Activated CD4-positive, CD25-positive, alpha-beta regulatory T cell treated with anti-CD3 and anti-CD28 coated beads, Interleukin-2, amount 50 U/mL, for 24 hours (primary cell): ENCODE measurements at regions not wholly inside any gene's neighbourhood (a gene's known extent, or its start where the extent isn't known, plus 50 kb on each side); places are given as distances from the start of the nearest gene placed in this dataset.
"Not testable (repeated sequence)": the region's sequence is repeated elsewhere in the genome, so short reads cannot be mapped to it uniquely, and the experiment has no call there.

ENCODE experiments used
- ATAC-seq, 2 donors: fragments of 150-1000 bp; cut with Tn5 transposase; one replicate each; pipeline ENCODE4 v1.10.0; 2021; ENCODE audit warnings: mild to moderate bottlenecking in 1 of 2, moderate library complexity in 1 of 2

GRCh38 chr12:88870000-88870737 lies 289.9 kb upstream of the KITLG start:
- ATAC-seq: no peak

GRCh38 chr12:88868050-88868449 lies 287.8 kb upstream of the KITLG start:
- ATAC-seq: no peak

- no peak for ATAC-seq
Measured at GRCh38 chr12:88867510-88867909, 287.2 kb upstream of the KITLG start.

DNA sequence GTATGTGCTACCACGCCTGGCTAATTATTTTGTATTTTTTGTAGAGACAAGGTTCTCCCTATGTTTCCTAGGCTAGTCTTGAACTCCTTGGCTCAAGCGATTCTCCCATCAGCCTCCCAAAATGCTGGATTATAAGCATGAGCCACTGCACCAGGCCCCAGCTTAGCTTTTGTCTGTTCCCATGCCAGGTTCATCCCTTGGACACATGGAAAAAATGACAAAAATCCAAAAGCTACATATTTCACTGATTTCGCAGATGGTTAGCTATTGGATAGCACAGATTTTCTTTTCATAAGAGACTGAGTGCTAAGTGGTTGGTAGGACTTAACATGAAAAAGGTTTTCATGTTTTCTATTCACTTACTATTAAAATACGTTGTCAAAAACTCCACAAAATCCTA lies 286.6 kb upstream of the KITLG start:
- ATAC-seq: no peak

- no peak for ATAC-seq
Measured at GRCh38 chr12:88865537-88865936, 285.3 kb upstream of the KITLG start.

GRCh38 chr12:88860851-88861250 lies 280.6 kb upstream of the KITLG start:
- no peak for ATAC-seq

GRCh38 chr12:88856201-88856600 lies 275.9 kb upstream of the KITLG start:
- no peak for ATAC-seq

DNA sequence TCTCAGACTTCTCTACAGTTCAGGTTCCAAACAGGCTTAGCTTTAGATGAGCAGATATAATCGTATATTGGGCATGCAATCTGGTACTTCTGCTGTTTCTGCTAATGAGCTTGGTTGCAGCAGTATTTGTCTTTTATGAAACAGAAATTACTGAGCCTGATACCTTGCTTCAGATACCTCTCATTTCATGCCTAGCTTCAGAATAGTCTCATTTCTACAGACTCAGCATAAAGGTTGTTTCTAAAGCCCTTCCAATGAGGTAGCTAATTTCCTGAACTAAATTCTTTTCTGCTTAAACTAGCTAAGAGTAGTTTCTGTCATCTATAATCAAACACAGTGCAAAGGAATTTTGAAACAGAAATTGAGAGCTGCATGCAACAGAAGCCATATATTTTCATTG lies 275.0 kb upstream of the KITLG start:
- ATAC-seq: no peak

DNA sequence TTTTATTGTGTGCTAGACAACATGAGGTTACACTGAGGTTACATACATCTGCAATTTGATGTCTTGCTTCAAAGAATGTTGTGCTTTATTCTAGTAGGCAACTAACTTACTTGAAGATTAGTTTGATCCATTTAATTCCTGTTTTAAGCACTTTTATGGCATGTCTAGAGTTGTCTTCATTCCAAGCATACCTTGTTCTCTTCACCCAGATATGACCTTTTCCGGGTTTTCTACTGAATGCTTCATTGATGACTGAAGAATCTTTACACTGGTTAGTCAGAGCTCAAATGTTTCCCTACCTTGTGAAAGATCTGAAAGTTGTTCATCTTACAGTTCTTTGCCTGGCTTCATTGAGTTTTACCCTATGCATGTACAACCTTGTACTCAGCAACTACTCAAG lies 274.0 kb upstream of the KITLG start:
- no peak for ATAC-seq

GRCh38 chr12:88847246-88847645 lies 267.0 kb upstream of the KITLG start:
- not testable (repeated sequence) for ATAC-seq

DNA sequence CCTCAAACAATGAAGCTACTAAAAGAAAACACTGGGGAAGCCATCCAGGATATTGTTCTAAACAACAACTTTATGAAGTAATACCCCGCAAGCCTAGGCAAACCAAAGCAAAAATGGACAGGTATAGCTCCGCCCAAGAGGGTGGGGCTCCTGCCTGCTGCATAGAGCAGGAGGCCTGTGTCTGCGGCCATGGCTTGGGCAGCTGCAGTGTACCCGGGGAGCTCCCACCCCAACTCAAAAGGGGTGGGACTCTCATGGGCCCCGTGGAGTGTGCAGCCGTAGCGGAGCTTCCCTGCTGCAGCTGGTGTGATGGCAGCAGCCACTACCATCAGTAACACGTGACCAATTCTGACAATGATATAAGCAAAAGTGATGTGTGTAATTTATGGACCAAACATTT lies 264.2 kb upstream of the KITLG start:
- no peak for ATAC-seq

DNA sequence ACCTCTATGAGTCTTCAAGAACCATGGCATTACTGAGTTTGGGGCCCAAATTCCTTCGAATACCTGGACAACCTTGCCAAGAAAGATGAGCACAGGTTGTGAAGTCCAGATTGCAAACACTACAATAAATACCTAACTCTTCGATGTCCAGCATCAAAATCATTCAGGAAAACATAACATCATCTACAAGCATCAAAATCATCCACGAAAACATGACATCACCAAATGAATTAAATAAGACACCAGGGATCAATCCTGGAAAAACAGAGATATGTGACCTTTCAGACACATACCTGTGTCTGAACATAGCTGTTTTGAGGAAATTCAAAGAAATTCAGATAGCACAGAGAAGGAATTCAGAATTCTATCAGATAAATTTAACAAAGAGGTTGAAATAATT lies 262.0 kb upstream of the KITLG start:
- ATAC-seq: no peak

DNA sequence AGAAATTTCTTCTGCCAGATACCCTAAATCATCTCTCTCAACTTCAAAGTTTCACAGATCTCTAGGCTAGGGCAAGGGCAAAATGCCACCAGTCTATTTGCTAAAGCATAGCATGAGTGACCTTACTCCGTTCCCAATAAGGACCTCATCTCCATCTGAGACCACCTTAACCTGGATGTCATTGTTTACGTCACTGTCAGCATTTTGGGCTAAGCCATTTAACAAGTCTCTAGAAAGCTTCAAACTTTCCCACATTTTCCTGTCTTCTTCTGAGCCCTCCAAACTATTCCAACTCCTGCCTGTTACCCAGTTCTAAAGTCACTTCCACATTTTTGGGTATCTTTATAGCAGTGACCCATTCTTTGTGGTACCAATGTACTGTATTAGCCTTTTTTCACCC lies 259.2 kb upstream of the KITLG start:
- no peak for ATAC-seq

GRCh38 chr12:88836156-88836555 lies 255.9 kb upstream of the KITLG start:
- no peak for ATAC-seq

DNA sequence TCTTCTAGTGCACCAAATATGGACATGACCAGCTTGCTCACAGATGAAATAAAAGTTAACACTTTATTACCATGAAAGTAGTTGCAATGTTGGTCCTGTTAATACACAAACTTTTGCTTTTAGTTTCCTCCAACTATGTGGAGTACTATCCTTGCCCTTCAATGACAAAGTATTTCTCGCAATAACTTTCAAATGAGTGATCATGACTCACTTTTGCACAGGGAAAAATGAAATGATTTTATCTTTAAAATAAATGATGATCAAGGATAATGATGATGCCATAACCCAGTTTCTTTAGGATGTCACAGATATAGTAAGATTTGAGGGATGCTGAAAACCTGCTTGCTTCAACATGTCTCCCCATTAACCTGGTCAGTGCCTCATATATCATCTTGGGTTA lies 254.0 kb upstream of the KITLG start:
- ATAC-seq: no peak

GRCh38 chr12:88833641-88834116 lies 253.4 kb upstream of the KITLG start:
- ATAC-seq: no peak

DNA sequence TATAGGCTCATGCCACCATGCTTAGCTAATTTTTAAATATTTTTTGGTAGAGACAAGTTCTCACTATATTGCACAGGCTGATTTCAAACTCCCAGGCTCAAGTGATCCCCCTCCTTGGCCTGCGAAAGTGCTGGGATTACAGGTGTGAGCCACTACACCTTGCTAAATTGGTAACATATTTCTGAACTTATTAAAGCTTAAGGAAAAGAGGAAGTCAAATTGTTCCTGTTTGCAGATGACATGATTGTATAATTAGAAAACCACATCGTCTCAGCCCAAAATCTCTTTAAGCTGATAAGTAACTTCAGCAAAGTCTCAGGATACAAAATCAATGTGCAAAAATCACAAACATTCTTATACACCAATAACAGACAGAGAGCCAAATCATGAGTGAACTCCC lies 248.3 kb upstream of the KITLG start:
- not testable (repeated sequence) for ATAC-seq

DNA sequence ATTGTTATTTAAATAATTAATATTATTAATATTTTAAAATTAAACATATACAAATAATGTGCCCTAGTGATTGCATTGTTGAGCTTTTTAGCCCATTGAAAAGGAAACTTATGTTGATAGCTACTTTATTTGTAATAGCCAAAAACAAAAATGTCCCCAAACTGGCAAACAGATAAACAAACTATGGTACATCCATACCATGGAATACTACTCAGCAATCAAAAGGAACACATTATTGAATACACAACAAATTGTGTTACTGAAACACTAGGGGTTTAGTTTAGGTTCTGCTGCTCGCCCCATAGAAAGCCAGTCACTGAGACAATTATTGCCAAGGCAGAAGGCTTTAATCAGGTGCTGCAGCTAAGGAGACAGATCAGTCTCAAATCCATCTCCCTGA lies 239.7 kb upstream of the KITLG start:
- ATAC-seq: no peak

DNA sequence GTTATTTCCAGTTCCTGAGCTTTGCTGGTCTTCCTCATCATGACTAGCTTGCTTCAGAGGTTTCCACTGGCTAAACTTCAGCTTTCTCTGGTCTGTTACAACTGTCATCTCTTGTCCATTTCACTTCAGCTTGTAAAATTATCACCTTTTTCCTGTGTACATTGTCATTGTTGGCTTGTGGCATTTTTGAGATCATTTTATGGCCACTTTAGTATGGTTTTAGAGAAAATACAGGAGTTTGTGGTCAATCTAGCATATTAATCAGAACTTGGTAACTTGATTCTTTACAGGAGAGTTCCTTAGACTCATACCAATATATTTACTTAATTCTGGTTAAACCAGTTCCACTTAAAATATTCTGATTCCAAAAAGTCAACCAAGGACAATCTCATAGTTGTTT lies 235.9 kb upstream of the KITLG start:
- ATAC-seq: no peak

- ATAC-seq: no peak
Measured at GRCh38 chr12:88814779-88815178, 234.5 kb upstream of the KITLG start.

DNA sequence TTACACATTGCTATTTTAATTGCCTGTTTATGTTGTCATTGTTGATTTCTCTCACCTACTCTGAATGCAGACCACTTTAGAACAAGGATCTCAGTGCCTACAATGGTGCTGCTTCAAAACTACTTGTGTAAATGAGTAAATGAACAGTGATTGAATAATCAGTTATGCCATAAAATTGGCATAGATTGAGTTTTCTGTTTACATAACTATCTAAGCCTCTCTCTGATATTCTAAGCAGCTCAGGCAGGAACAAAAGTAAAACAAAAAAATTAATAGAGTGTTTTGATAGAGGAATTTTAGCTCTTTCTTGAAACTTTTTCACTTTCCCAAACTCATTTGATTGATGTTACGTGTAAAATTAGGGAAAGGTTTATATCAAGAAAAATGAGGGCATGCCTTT lies 232.3 kb upstream of the KITLG start:
- ATAC-seq: no peak

GRCh38 chr12:88810806-88811205 lies 230.5 kb upstream of the KITLG start:
- no peak for ATAC-seq

- not testable (repeated sequence) for ATAC-seq
Measured at GRCh38 chr12:88809841-88810240, 229.6 kb upstream of the KITLG start.

GRCh38 chr12:88805692-88806091 lies 225.4 kb upstream of the KITLG start:
- no peak for ATAC-seq

GRCh38 chr12:88805286-88805685 lies 225.0 kb upstream of the KITLG start:
- ATAC-seq: no peak
